ENCODE measurements at regions not wholly inside any gene's neighbourhood (a gene's known extent, or its start where the extent isn't known, plus 50 kb on each side); places are given as distances from the start of the nearest gene placed in this dataset.

- TF ChIP-seq CTCF (conservative IDR thresholded peaks at IDR 0.05; ENCODE audit: low read depth, low read length): no peak
- TF ChIP-seq EZH2 (IDR thresholded peaks at IDR 0.05; ENCODE audit: borderline replicate concordance, low read depth, low read length, poor library complexity, severe bottlenecking): no peak
Observed at GRCh38 chr14:105890474-105891220, 364.3 kb downstream of the TMEM121 start.
